ENCODE measurements at regions not wholly inside any gene's neighbourhood (a gene's known extent, or its start where the extent isn't known, plus 50 kb on each side); places are given as distances from the start of the nearest gene placed in this dataset. TPM values are rescaled to one million over a fixed set of nuclear protein-coding genes. Genes with fewer than 3 reads are reported as not detected.

GRCh38 chr7:85239109-85239508 is 52.3 kb upstream of the SEMA3D start:
- Histone ChIP-seq H3K9me3 (replicated peaks in 1 of 2; ENCODE audit: control insufficient read depth in 1 of 2, insufficient read depth in 1 of 2, low read length in 2 of 2) (no peaks in the 10 kb centered on the region), H3K27me3 (ENCODE audit: control insufficient read depth in 2 of 2, insufficient read depth in 2 of 2, low read length in 2 of 2) (no peaks in the 10 kb centered on the region), H3K79me2 (ENCODE audit: insufficient read depth, low read length) (no peaks in the 10 kb centered on the region), H3K36me3 (replicated peaks in 1 of 2; ENCODE audit: control insufficient read depth in 1 of 2, insufficient read depth in 2 of 2, low read length in 2 of 2) (no peaks in the 10 kb centered on the region), H3K27ac (ENCODE audit: low read depth in 1 of 2, low read length in 2 of 2) (no peak overlapping the region), H3K9ac (ENCODE audit: insufficient read depth, low read length, poor library complexity, severe bottlenecking) (no peak overlapping the region), H4K20me1 (ENCODE audit: insufficient read depth, low read length) (no peaks in the 10 kb centered on the region), H3K4me3 (replicated peaks in 1 of 3; ENCODE audit: low read depth in 2 of 3, low read length in 3 of 3) (no peak overlapping the region), H3K4me1 (ENCODE audit: control insufficient read depth in 1 of 2, insufficient read depth in 2 of 2, low read length in 2 of 2) (no peaks in the 10 kb centered on the region), H2AFZ (ENCODE audit: insufficient read depth, low read depth, low read length, poor library complexity, severe bottlenecking) (no peak overlapping the region), H3K4me2 (replicated peaks; ENCODE audit: extremely low read depth, low read length, poor library complexity, severe bottlenecking) (no peak overlapping the region)
- WGBS (ENCODE audit: insufficient coverage) = 65% methylated on average over 2 of the region's 4 CpGs
- Mint-ChIP-seq H3K9me3 (peaks cover 0 to 6% (median 0%) of the 10 kb centered on the region in 7 donors), H3K4me1 (no peaks in the 10 kb centered on the region), H3K4me3 (no peak overlapping the region), H3K36me3 (no peaks in the 10 kb centered on the region), H3K27ac (no peak overlapping the region), H3K27me3 (ENCODE audit: low read depth in 3 of 3) (no peaks in the 10 kb centered on the region)
- no peak for TF ChIP-seq CTCF (IDR thresholded peaks at IDR 0.05)
- no peak for DNase-seq
- intact Hi-C loops (cut with micrococcal nuclease) = no loop called here

- H3K4me1 ChIP-seq (ENCODE audit: control insufficient read depth in 1 of 2, insufficient read depth in 2 of 2, low read length in 2 of 2) = no peaks in the 10 kb centered on the region
- no peaks in the 10 kb centered on the region for H3K36me3 Mint-ChIP-seq
- no peak for TF ChIP-seq CTCF (IDR thresholded peaks at IDR 0.05)
- no peaks in the 10 kb centered on the region for H3K9me3 ChIP-seq (replicated peaks in 1 of 2; ENCODE audit: control insufficient read depth in 1 of 2, insufficient read depth in 1 of 2, low read length in 2 of 2)
- H2AFZ ChIP-seq (ENCODE audit: insufficient read depth, low read depth, low read length, poor library complexity, severe bottlenecking) = no peak overlapping the region
- H3K4me3 ChIP-seq (replicated peaks in 1 of 3; ENCODE audit: low read depth in 2 of 3, low read length in 3 of 3) = no peak overlapping the region
- H3K9ac ChIP-seq (ENCODE audit: insufficient read depth, low read length, poor library complexity, severe bottlenecking) = no peak overlapping the region
- H3K27me3 ChIP-seq (ENCODE audit: control insufficient read depth in 2 of 2, insufficient read depth in 2 of 2, low read length in 2 of 2) = no peaks in the 10 kb centered on the region
- H3K4me3 Mint-ChIP-seq = no peak overlapping the region
- no peak for DNase-seq
- H3K79me2 ChIP-seq (ENCODE audit: insufficient read depth, low read length) = no peaks in the 10 kb centered on the region
- peaks cover 0 to 8% (median 0%) of the 10 kb centered on the region in 7 donors for H3K9me3 Mint-ChIP-seq
- H3K36me3 ChIP-seq (replicated peaks in 1 of 2; ENCODE audit: control insufficient read depth in 1 of 2, insufficient read depth in 2 of 2, low read length in 2 of 2) = no peaks in the 10 kb centered on the region
- no peak overlapping the region for H3K27ac ChIP-seq (ENCODE audit: low read depth in 1 of 2, low read length in 2 of 2)
- H4K20me1 ChIP-seq (ENCODE audit: insufficient read depth, low read length) = no peaks in the 10 kb centered on the region
- no peaks in the 10 kb centered on the region for H3K4me1 Mint-ChIP-seq
- no CpG with 5 or more reads among the region's 4 CpGs for WGBS (ENCODE audit: insufficient coverage)
- intact Hi-C loops (cut with micrococcal nuclease) = no loop called here
- H3K4me2 ChIP-seq (replicated peaks; ENCODE audit: extremely low read depth, low read length, poor library complexity, severe bottlenecking) = no peak overlapping the region
- H3K27me3 Mint-ChIP-seq (ENCODE audit: low read depth in 3 of 3) = no peaks in the 10 kb centered on the region
- H3K27ac Mint-ChIP-seq = no peak overlapping the region
Measured at GRCh38 chr7:85237721-85238120, 50.9 kb upstream of the SEMA3D start.

Small RNA genes in the stretch of these regions (small RNA-seq; reads per million reads assigned to genes)
- not detected for gene DYNLL1P7 (ENCODE audit: insufficient read length, low read depth)
